ENCODE measurements at regions not wholly inside any gene's neighbourhood (a gene's known extent, or its start where the extent isn't known, plus 50 kb on each side); places are given as distances from the start of the nearest gene placed in this dataset.

DNA sequence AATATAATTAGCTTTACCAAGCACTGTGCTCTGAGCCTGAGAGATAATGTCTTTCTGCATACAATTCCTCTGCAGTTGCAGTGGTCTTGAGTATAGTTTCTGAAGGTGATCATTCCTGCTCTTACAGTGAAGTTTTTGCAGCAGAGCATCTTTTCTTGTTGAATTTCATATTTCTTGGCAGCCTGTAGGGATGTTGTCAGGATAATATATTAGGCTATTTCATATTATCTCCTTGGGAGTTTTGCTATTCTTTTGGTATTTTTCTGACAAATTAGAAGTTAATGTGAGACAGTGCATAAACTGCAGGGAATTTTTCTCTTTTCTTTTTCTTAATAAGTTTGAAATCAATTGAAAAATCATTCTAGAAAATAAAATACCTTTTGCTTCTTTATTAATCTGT is 1502.6 kb upstream of the FLRT2 start:
- H3K27me3 Mint-ChIP-seq (ENCODE audit: insufficient read depth, unreplicated experiment), result no peaks in the 10 kb centered on the region
- no peak overlapping the region for H3K4me3 Mint-ChIP-seq (ENCODE audit: unreplicated experiment)
- no peaks in the 10 kb centered on the region for H3K36me3 Mint-ChIP-seq (ENCODE audit: insufficient read depth, unreplicated experiment)
- ChIA-PET POLR2A (no interaction called here), CTCF (no interaction called here)
- H3K27ac Mint-ChIP-seq (ENCODE audit: low read depth, unreplicated experiment), result no peak overlapping the region
- TF ChIP-seq, protein P1, sequence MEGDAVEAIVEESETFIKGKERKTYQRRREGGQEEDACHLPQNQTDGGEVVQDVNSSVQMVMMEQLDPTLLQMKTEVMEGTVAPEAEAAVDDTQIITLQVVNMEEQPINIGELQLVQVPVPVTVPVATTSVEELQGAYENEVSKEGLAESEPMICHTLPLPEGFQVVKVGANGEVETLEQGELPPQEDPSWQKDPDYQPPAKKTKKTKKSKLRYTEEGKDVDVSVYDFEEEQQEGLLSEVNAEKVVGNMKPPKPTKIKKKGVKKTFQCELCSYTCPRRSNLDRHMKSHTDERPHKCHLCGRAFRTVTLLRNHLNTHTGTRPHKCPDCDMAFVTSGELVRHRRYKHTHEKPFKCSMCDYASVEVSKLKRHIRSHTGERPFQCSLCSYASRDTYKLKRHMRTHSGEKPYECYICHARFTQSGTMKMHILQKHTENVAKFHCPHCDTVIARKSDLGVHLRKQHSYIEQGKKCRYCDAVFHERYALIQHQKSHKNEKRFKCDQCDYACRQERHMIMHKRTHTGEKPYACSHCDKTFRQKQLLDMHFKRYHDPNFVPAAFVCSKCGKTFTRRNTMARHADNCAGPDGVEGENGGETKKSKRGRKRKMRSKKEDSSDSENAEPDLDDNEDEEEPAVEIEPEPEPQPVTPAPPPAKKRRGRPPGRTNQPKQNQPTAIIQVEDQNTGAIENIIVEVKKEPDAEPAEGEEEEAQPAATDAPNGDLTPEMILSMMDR (IDR thresholded peaks at IDR 0.05; ENCODE audit: unreplicated experiment), result no peak
- no peaks in the 10 kb centered on the region for H3K4me1 Mint-ChIP-seq (ENCODE audit: insufficient read depth, unreplicated experiment)
- H3K9me3 Mint-ChIP-seq (ENCODE audit: unreplicated experiment), result peaks cover 5% of the 10 kb centered on the region
- BruUV-seq (replicated peaks), result no TSS peak
- intact Hi-C loops (cut with micrococcal nuclease), result no loop called here
- no peak for DNase-seq (ENCODE audit: unreplicated experiment)

DNA sequence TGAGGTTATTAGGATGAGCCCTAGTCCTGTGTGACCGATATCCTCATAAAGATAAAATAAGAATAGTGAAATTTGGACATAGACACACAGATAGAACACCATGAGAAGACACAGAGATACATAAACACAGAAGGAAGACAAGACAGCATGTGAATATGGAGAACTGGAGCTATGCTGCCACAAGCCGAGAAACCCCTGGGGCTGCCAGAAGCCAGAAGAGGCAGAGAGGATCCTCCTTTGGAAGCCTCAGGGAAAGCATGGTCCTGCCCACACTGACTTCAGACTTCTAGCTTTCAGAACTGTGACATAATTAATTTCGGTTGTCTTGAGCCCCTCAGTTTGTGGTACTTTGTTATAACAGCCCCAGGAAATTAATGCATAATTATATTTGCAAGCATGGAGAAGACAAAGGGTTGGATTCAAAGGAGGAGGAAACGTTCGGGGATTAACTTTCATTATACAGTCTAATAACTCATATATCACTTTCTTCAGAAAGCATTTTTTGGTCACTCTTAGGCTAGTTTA is 1501.8 kb upstream of the FLRT2 start:
- Mint-ChIP-seq H3K4me1 (ENCODE audit: insufficient read depth, unreplicated experiment) (no peaks in the 10 kb centered on the region), H3K9me3 (ENCODE audit: unreplicated experiment) (peaks cover 5% of the 10 kb centered on the region), H3K27me3 (ENCODE audit: insufficient read depth, unreplicated experiment) (no peaks in the 10 kb centered on the region), H3K4me3 (ENCODE audit: unreplicated experiment) (no peak overlapping the region), H3K27ac (ENCODE audit: low read depth, unreplicated experiment) (no peak overlapping the region), H3K36me3 (ENCODE audit: insufficient read depth, unreplicated experiment) (no peaks in the 10 kb centered on the region)
- intact Hi-C loops (cut with micrococcal nuclease), result no loop called here
- POLR2A ChIA-PET, result no interaction called here
- no peak for DNase-seq (ENCODE audit: unreplicated experiment)
- CTCF ChIA-PET, result no interaction called here
- TF ChIP-seq, protein P1 (IDR thresholded peaks at IDR 0.05; ENCODE audit: unreplicated experiment), result no peak
- no TSS peak for BruUV-seq (replicated peaks)

DNA sequence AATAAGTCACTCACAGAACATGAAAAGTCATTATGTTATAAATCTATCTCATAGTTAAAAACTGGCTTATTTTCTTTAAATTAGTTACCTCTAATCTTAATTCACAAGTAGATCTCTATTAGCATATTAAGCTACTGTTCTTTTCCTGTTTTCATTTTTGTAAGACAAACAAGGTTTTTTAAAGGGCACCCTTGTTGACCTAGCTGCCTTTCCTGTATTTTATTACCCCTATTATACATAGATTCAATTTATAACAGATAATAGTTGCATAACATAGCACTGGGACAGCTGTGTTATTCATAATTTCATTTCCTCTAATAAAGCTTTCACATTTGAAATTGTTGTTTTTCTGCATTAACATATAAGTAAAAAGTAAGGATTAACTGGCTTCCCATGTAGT is 1500.7 kb upstream of the FLRT2 start:
- DNase-seq (ENCODE audit: unreplicated experiment), result no peak
- Mint-ChIP-seq H3K27ac (ENCODE audit: low read depth, unreplicated experiment) (no peak overlapping the region), H3K9me3 (ENCODE audit: unreplicated experiment) (no peaks in the 10 kb centered on the region), H3K27me3 (ENCODE audit: insufficient read depth, unreplicated experiment) (no peaks in the 10 kb centered on the region), H3K4me3 (ENCODE audit: unreplicated experiment) (no peak overlapping the region), H3K4me1 (ENCODE audit: insufficient read depth, unreplicated experiment) (no peaks in the 10 kb centered on the region), H3K36me3 (ENCODE audit: insufficient read depth, unreplicated experiment) (no peaks in the 10 kb centered on the region)
- TF ChIP-seq, protein P1 (IDR thresholded peaks at IDR 0.05; ENCODE audit: unreplicated experiment), result no peak
- POLR2A ChIA-PET, result no interaction called here
- no TSS peak for BruUV-seq (replicated peaks)
- CTCF ChIA-PET, result no interaction called here
- intact Hi-C loops (cut with micrococcal nuclease), result no loop called here

DNA sequence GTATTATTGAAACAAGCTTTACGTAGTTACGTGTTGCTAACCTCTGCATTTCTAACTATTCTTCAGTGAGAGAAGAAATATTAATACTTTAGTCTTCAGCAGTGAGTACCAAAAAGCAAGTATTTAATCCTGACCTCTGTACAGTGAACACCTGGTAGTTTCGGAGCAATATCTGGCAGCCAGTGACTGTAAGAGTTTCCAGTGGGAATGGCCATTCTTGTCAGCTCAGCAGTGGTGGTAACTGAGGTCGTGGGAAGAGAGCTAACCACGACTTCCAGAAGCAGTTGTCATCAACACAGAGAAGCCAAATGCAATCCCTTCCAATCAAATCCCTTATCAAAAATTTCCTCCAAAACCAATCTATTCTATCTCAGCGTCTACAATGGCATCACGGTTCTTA is 1500.2 kb upstream of the FLRT2 start:
- CTCF ChIA-PET, result no interaction called here
- H3K36me3 Mint-ChIP-seq (ENCODE audit: insufficient read depth, unreplicated experiment), result no peaks in the 10 kb centered on the region

More for the DNA sequence above, 1500.2 kb upstream of the FLRT2 start:
- Mint-ChIP-seq H3K27ac (ENCODE audit: low read depth, unreplicated experiment) (no peak overlapping the region), H3K4me3 (ENCODE audit: unreplicated experiment) (no peak overlapping the region), H3K4me1 (ENCODE audit: insufficient read depth, unreplicated experiment) (no peaks in the 10 kb centered on the region), H3K27me3 (ENCODE audit: insufficient read depth, unreplicated experiment) (no peaks in the 10 kb centered on the region), H3K9me3 (ENCODE audit: unreplicated experiment) (no peaks in the 10 kb centered on the region)
- intact Hi-C loops (cut with micrococcal nuclease), result no loop called here
- no peak for DNase-seq (ENCODE audit: unreplicated experiment)
- POLR2A ChIA-PET, result no interaction called here
- TF ChIP-seq, protein P1 (IDR thresholded peaks at IDR 0.05; ENCODE audit: unreplicated experiment), result no peak
- no TSS peak for BruUV-seq (replicated peaks)
